Spleen (tissue), 11 donors: ENCODE measurements at regions not wholly inside any gene's neighbourhood (a gene's known extent, or its start where the extent isn't known, plus 50 kb on each side); places are given as distances from the start of the nearest gene placed in this dataset.
A peak's percentile ranks its signal among the peaks of the same experiment; 100 is the strongest.
"Not testable (repeated sequence)": the region's sequence is repeated elsewhere in the genome, so short reads cannot be mapped to it uniquely, and the experiment has no call there.

ENCODE experiments used
- DNase-seq: peaks from one replicate; pipeline ENCODE4 v3.0.0-alpha.2; 2020
- H3K27ac ChIP-seq, 8 donors: fragments of 200-600 bp; sonication (generic) in 7 of 8; 1 replicate in 4 of 8; 2 replicates in 4 of 8; pipeline versions ENCODE4 v1.5.0 to v1.8.0; 2016 to 2021; ENCODE audit warnings: inconsistent platforms in 4 of 8, mild to moderate bottlenecking in 4 of 8, moderate library complexity in 1 of 8
- H3K27me3 ChIP-seq, 7 donors: fragments of 200-600 bp; sonication (generic) in 6 of 7; replicated peaks in 1 of 7; 1 replicate in 4 of 7; 2 replicates in 3 of 7; pipeline versions ENCODE4 v1.5.0 to v1.8.0; 2016 to 2021; ENCODE audit warnings: inconsistent platforms in 3 of 7, mild to moderate bottlenecking in 1 of 7
- H3K36me3 ChIP-seq, 6 donors: fragments of 200-600 bp; sonication (generic) in 5 of 6; 1 replicate in 4 of 6; 2 replicates in 2 of 6; pipeline versions ENCODE4 v1.5.0 to v1.8.0; 2016 to 2021; ENCODE audit warnings: inconsistent platforms in 2 of 6
- H3K4me1 ChIP-seq, 6 donors: fragments of 200-600 bp; sonication (generic) in 5 of 6; 1 replicate in 3 of 6; 2 replicates in 3 of 6; pipeline versions ENCODE4 v1.5.0 to v1.8.0; 2016 to 2021; ENCODE audit warnings: inconsistent platforms in 3 of 6
- H3K4me3 ChIP-seq, 8 donors: fragments of 200-600 bp; sonication (generic) in 7 of 8; 1 replicate in 4 of 8; 2 replicates in 4 of 8; pipeline versions ENCODE4 v1.5.0 to v1.8.0; 2016 to 2021; ENCODE audit warnings: inconsistent platforms in 4 of 8, mild to moderate bottlenecking in 4 of 8, moderate library complexity in 2 of 8
- H3K9me3 ChIP-seq, 8 donors: fragments of 200-600 bp; sonication (generic) in 7 of 8; 1 replicate in 4 of 8; 2 replicates in 4 of 8; pipeline versions ENCODE4 v1.5.0 to v1.8.0; 2016 to 2021; ENCODE audit warnings: inconsistent platforms in 4 of 8
- POLR2A ChIP-seq, 3 donors: fragments of 450-650 bp; IDR thresholded peaks; one replicate each; pipeline ENCODE4 v1.5.1; 2017; ENCODE audit warnings: antibody characterized with exemption in 3 of 3, mild to moderate bottlenecking in 1 of 3
- POLR2AphosphoS5 ChIP-seq, 3 donors: sonication (generic); formaldehyde crosslinking; IDR thresholded peaks; one replicate each; pipeline ENCODE4 v1.5.1; 2017; ENCODE audit warnings: antibody characterized with exemption in 3 of 3
- WGBS, 5 donors: extraction: QIAGEN DNeasy Blood & Tissue Kit in 3 of 5; methylation state at CpG; one replicate each; pipeline versions ENCODE4 v1.1.5 to v1.1.7; 2013 to 2018; 5-methylcytosine and 5-hydroxymethylcytosine counted together
- intact Hi-C: fragments of 100-400 bp; cut with DNase I; formaldehyde crosslinking; loops from one replicate; pipeline ENCODE4 v1.15.0; 2023; ENCODE audit warnings: low total_unique reads
- TF ChIP-seq, protein P1 (sequence below), 11 experiments: fragments of 200-600 bp in 7 of 11; fragments of 450-650 bp in 4 of 11; sonication (generic) in 4 of 11; IDR thresholded peaks in 8 of 11; conservative IDR thresholded peaks in 3 of 11; 1 replicate in 7 of 11; 2 replicates in 4 of 11; pipeline versions ENCODE4 v1.4.0 to v1.8.0; 2016 to 2021; ENCODE audit warnings: antibody characterized with exemption in 11 of 11, inconsistent platforms in 4 of 11, mild to moderate bottlenecking in 1 of 11
- donor health status: healthy with polysubstance abuse.
- donor health status: DM: no; HTN: no; CAD: no; lungs with moderate emphysema.
- donor health status: DM: no; HTN: no; CAD: no.
- donor health status: Bipolar disorder and iron deficiency.
- donor health status: healthy.
- donor health status: DM: no; HTN: no; CAD: no.
- donor health status: DM: yes; HTN: yes; CAD: no.

DNA sequence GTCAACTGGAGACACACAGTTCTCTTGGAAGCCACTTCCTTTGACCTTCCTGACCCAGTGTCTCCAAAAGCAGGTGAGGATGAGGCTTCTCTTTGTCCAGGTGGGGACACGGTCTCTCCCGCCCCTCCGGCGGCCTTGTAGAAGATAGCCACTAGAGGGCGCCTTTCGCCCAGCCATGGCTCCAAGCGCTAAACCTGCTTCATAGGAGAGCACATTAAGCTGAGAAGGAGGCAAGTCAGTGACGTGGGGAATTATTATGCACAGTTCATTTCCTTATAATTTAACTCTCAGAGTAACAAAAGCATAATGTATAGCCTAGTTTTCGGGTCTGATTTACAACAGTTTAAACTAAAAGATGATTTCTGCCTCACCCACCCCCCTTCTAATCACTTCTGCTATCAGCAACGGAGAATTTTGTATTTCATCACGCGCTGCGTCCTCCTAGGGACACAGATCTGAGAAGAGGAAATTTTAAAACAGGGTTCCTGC lies 208.7 kb downstream of the ICOS start:
- 9 to 17% (median 9%) methylated on average over 13 of the region's 13 CpGs for WGBS, 5 donors
- TF ChIP-seq, protein P1, sequence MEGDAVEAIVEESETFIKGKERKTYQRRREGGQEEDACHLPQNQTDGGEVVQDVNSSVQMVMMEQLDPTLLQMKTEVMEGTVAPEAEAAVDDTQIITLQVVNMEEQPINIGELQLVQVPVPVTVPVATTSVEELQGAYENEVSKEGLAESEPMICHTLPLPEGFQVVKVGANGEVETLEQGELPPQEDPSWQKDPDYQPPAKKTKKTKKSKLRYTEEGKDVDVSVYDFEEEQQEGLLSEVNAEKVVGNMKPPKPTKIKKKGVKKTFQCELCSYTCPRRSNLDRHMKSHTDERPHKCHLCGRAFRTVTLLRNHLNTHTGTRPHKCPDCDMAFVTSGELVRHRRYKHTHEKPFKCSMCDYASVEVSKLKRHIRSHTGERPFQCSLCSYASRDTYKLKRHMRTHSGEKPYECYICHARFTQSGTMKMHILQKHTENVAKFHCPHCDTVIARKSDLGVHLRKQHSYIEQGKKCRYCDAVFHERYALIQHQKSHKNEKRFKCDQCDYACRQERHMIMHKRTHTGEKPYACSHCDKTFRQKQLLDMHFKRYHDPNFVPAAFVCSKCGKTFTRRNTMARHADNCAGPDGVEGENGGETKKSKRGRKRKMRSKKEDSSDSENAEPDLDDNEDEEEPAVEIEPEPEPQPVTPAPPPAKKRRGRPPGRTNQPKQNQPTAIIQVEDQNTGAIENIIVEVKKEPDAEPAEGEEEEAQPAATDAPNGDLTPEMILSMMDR (IDR thresholded peaks at IDR 0.05 in 8 of 11, conservative IDR thresholded peaks at IDR 0.05 in 3 of 11) = peak; percentile 44 to 91 (median 83)
- no peak for TF ChIP-seq POLR2A (IDR thresholded peaks at IDR 0.05)
- H3K36me3 ChIP-seq = no peaks in the 10 kb centered on the region
- no peak overlapping the region for H3K27ac ChIP-seq
- peak; percentile 90 for DNase-seq
- peaks cover 0 to 9% (median 0%) of the 10 kb centered on the region in 7 donors for H3K27me3 ChIP-seq
- H3K4me1 ChIP-seq = peaks cover 0 to 14% (median 9%) of the 10 kb centered on the region in 6 donors
- intact Hi-C loops = no loop called here
- H3K9me3 ChIP-seq = no peaks in the 10 kb centered on the region
- peak overlapping the region in 6 of 8 donors; percentile 25 to 61 (median 28) for H3K4me3 ChIP-seq

DNA sequence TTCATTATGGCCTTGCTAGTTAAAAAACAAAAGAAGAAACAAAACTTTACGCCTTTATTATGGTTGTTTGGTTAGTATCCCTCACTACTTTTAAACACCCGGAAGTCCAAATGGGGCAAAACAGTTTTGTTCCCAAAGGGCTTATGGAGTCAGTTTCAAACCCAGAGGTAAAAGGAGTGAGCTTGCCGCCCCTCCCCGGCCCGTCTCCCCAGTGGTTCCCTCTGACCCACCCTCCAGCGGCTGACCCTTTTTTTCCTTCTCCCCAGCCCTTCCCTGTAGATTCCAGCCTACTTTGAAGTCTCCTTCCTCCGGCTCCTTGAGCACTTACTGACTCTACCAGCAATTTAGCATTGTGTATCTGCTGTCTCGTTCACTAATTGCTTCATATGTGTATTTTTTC lies 209.2 kb downstream of the ICOS start:
- TF ChIP-seq, protein P1 (IDR thresholded peaks at IDR 0.05 in 8 of 11, conservative IDR thresholded peaks at IDR 0.05 in 3 of 11) = no peak
- TF ChIP-seq POLR2A (IDR thresholded peaks at IDR 0.05) (no peak), POLR2AphosphoS5 (IDR thresholded peaks at IDR 0.05) (no peak)
- peaks cover 0 to 14% (median 9%) of the 10 kb centered on the region in 6 donors for H3K4me1 ChIP-seq
- H3K27ac ChIP-seq = no peak overlapping the region
- H3K9me3 ChIP-seq = no peaks in the 10 kb centered on the region
- H3K4me3 ChIP-seq = peak overlapping the region in 6 of 8 donors; percentile 25 to 61 (median 28)
- 34 to 45% (median 40%) methylated on average over 8 of the region's 8 CpGs for WGBS, 5 donors
- intact Hi-C loops = no loop called here
- H3K36me3 ChIP-seq = no peaks in the 10 kb centered on the region
- H3K27me3 ChIP-seq = peaks cover 0 to 13% (median 0%) of the 10 kb centered on the region in 7 donors
- no peak for DNase-seq

DNA sequence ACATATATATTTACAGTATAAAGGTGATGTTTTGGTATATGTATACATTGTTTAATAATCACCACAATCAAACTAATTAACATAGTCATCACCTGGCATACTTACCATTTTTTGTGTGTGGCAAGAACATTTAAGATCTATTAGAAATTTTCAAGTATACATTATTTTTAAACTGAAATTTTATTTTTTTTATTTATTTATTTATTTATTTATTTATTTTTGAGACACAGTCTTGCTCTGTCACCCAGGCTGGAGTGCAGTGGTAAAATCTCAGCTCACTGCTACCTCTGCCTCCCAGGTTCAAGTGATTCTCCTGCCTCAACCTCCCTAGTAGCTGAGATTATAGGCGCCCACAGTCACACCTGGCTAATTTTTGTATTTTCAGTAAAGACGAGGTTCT lies 210.5 kb downstream of the ICOS start:
- WGBS, 5 donors = 90 to 100% (median 94%) methylated on average over 2 of the region's 2 CpGs
- H3K9me3 ChIP-seq = not testable (repeated sequence)

DNA sequence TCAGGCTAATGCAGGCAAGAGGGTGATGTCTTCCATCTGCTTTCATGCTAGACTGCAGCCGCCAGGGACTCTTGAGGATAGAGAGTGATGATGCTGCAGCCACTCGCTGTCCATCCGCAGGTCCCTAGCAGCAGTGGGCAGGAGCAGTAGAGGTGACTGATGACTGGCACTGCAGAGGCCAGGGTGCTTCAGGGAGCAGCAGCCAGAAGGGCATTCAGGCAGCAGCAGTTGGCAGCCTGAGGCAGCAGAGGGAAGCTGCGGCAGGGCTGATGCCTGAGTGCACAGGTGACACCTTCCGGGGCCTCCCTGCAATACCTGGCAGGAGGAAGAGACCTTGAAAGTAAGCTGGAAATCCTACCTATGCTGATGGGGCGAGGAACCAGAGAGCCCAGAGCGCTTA lies 214.2 kb downstream of the ICOS start:
- Histone ChIP-seq H3K36me3 (no peaks in the 10 kb centered on the region), H3K4me3 (no peak overlapping the region), H3K27ac (no peak overlapping the region), H3K4me1 (peaks cover 0 to 5% (median under 1%) of the 10 kb centered on the region in 6 donors), H3K9me3 (no peaks in the 10 kb centered on the region), H3K27me3 (peaks cover 0 to 10% (median 0%) of the 10 kb centered on the region in 7 donors)
- TF ChIP-seq POLR2A (IDR thresholded peaks at IDR 0.05) = no peak
- TF ChIP-seq, protein P1 (IDR thresholded peaks at IDR 0.05 in 8 of 11, conservative IDR thresholded peaks at IDR 0.05 in 3 of 11) = no peak
- no peak for TF ChIP-seq POLR2AphosphoS5 (IDR thresholded peaks at IDR 0.05)
- 75 to 87% (median 80%) methylated on average over 7 of the region's 7 CpGs for WGBS, 5 donors
- no peak for DNase-seq
- intact Hi-C loops = no loop called here

More for the DNA sequence above, 210.5 kb downstream of the ICOS start:
- H3K27ac ChIP-seq, H3K4me3 ChIP-seq, H3K36me3 ChIP-seq, intact Hi-C loops, DNase-seq: not testable (repeated sequence)
- H3K4me1 ChIP-seq = peaks cover 0 to 14% (median 9%) of the 10 kb centered on the region in 6 donors
- peaks cover 0 to 16% (median 0%) of the 10 kb centered on the region in 7 donors for H3K27me3 ChIP-seq
